Renal cortical epithelial cell (primary cell): ENCODE measurements at regions not wholly inside any gene's neighbourhood (a gene's known extent, or its start where the extent isn't known, plus 50 kb on each side); places are given as distances from the start of the nearest gene placed in this dataset.

Experiments used
- DNase-seq: peaks from one replicate; pipeline ENCODE4 v3.0.0-alpha.2; 2011; ENCODE audit warnings: low read depth

DNA sequence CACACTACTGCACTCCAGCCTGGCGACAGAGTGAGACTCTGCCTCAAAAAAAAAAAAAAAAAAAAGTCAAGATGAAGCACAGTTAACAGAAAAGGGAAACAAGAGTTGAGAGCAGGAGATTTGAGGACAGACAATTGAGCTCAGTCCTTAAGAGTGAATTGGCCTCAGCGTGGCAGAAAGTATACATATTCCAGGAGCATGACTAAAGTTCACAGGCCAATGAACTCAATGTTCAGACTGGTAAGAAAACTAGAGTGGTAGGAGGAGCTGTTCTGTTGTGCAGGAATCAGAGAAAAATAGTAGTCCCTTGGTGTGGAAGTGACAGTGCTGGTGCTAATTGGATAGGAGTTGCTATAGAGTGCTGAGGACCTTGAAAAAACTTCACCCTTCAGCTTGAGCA is 60.0 kb downstream of the NRN1 start:
- no peak for DNase-seq

DNA sequence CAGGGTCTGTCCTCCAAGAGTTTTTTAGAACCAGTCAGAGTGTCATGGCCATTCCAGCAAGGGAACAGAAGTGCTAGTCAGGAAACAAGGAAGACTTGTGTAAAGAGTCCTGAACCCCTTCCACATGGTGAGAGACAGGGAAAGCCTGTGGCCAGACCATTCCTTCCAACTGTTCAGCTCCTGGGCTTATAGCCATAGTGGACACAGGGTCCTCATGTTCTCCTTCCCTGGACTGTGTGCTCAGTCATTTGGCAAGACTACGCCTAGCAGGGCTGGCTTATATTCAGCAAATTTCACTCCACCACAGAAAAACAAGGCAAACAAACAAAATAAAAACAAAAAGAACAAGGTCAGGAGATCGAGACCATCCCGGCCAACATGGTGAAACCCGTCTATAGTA is 60.5 kb downstream of the NRN1 start:
- no peak for DNase-seq

DNA sequence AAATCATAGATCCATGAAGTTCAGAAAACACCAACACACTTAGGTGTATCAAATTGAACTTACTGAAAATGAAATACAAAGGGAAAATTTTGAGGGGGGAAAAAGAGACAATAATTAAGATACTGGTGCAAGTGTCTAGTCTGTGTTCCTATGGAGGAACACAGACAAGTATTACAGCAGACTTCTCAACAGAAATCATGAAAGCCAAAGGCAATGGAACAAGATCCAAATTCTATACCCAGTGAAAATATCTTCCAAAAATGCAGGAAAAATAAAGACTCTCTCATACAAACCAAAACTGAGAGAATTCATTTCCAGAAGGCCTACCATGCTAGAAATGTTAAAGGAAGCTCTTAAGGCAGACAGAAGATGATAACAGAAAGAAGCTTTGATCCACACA is 63.1 kb downstream of the NRN1 start:
- DNase-seq: no peak

DNA sequence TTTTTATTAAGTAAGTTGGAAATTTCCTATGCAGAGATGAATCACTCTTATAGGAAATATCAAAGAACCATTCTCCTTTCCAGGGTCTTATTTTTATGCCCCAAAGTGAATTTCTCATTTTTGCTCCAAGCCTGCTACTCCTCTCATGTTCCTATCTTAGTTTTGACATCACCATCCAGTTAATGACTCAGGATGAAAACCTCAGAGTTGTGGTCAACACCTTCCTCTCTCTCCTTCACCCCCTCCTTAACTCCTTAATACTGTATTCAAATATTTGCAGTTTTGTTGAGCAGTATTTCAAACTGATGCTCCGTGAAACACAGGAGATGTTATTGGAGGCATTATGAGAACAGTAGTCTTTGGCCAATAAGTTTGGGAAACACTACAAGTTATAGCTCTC is 64.1 kb downstream of the NRN1 start:
- DNase-seq: no peak

DNA sequence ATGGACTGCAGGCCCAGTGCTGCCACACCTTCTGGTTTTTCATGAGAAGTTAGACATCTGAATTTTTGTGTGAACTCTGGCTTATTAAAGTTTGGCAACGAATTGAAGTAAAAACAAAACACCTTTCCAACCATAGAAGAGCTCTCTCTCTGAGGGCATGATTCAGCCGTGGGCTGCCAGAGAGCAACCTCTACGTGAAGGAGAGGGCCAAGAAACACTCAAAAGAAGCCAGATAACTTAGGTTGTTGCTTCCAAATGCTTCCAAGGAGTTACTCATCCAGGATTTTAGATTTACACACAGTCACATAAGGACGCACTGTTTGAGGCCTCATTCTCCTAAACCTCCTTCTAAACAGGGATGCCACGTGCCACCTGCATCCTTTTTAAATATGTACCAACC is 65.5 kb downstream of the NRN1 start:
- no peak for DNase-seq

DNA sequence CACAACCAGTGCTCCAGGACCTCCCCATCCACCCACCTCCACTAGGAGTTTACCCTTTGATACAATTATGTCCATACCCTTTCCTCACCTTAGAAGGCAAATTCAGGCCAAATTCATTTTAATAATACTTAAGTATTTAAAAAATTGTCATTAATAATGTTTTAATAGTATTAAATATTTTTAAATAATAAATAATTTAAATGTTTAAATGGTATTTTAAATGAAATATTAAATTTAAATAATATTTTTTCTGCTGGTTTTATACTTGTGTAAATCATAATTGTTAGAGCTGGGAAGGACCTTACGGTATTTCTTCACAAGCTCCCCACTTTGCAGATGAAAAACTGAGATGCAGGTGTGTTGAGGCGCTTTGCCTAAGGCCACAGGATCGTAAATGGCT is 67.8 kb downstream of the NRN1 start:
- no peak for DNase-seq

DNA sequence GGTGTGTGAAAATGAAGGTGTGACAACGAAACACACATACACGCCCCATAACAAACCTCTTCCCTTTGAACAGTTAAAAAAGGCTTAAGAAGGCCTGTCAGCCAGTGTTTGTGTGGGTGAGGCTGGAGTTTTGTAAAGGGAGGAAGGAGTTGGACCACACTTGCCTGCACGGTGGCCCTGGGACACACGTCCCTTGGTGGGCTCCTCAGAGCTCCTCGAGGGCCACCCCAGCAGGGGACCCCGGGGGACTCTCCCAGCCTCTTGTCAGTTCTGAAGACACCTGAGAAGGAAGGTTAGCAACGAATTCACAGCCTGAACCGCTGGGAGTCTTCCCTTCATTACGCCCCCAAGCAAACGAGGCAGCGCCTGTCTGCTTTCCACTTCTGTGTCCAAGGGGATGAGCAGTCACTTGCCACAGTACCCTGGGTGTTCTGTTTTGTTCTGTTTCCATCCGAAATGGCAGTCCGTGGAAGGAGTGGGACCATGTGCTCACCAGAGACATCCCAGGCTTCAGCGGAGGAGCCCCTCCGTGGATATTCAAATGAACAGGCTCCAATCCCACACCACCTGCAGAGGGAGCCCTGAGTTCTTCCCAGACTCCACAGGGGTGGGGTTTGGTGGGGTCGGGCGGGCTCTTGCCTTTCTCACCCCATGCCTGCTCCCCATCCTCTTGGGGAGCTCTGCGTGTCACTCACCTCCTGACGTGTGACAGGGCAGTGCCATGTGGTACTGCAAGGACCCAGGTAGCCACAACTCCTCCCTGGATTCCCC is 68.6 kb downstream of the NRN1 start:
- no peak for DNase-seq

DNA sequence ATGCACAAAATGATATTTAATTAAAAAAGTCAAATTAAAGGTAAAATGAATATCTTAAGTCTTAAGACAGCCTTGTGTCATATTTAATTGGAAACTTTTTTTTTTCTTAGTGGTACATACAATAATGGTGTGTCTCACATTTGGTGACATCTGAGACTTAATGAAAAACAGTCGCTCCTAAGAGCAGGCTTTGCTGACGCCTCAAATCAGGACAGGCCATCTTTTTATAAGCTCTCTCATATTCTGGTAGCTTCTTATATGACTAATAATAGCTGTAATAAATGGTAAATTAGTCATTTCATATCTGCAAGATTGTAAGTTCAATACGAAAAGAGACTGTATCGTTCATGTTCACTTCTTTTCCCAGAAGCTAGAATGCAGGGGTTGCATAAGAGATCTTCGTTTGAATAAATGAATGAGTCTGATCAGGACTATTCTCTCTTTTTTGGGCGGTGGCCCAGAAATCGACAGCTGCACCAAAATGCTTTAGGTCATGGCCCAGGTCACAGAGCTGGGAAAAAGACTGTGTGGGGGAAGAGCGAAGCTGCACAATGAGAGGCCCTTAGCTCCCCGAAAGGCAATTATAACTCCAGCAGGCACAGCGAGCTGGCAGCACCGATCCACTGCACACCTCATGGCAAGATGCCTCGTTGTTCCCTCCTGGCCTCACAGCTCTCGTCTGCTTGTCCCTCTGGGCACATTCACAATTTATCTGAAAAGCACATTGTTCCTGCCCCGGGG is 69.4 kb downstream of the NRN1 start:
- no peak for DNase-seq

DNA sequence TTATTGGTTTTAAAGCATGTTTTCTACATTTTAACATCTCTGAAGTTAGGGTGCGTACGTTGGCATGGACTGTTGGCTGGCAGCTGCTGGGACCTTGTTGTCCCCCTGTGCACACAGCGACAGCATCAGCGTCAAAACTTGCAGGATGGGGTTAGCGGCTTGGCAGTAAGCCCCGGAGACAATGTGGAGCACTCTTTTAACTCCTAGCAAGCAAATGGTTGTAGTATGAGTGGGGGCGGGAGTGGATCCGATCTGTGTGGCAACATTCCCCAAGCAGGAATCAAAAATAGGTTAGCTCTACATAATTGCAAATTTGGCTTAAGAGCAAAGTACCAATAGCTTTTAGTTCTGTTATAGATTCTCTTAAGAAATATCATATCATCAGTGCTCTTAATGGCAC is 70.1 kb downstream of the NRN1 start:
- DNase-seq: no peak

DNA sequence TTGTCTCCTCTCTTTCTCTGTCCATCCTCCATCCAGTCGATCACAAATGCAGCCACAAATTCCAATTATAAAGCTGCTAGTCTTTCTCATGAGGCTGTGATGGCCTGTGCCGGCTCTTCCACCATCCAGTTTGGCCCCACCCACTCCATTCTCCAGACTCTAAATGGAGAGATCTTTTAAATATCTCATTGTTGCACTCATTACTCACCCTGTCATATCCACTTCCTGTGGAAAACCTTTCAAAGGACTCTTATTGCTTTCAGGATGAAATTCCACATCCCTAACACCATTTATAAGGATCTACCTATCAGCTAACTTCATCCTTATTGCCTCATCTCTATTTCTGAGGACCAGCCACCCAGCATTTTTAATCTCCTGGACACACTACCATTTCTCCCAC is 70.6 kb downstream of the NRN1 start:
- no peak for DNase-seq

DNA sequence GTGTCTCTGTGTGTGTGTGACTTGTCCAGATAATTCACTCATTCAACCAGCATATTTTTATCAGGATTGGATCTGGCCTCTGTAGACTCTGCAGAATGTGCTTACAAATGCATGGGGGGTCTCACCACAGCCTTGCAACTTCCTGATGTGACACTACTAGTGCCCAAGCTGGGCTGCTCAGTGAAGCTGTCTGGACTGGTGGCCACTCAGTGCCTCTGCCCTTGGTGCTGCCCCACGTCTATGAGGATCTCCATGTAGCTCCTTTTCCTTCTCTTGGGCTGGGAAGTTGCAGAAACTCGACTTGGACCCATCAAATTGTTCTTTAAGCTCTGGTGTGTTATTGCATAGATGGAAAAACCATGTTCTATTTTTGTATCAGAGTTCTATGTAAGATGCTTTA is 75.8 kb downstream of the NRN1 start:
- DNase-seq: no peak

DNA sequence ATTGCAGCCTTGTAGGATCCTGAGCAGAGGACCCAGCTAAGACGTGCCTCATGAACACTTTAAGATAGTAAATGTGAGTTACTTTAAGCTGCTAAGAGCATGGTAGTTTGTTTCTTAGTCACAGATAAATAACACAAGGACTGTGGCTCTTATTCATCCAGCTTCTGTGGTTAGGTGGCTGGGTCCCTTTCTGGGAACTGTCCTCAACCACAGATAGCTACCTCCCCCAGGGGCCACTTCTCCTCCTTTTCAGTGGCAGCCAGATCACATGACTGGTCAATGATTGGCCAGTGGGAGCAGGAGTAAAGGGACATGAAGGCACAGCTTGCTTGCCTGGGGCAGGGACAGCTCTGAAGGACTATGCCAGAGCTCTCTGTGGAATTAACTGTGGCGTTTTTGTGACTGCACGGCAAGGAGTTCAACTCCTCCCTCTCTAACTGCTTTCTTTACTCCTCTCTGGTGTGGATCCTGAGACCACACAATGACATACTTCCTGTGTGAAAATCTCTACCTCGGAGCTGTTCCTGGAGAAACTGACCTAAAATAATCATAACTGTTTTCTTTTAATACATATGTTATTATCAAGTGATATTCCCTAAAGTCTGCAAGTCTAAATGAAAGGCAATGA is 76.5 kb downstream of the NRN1 start:
- DNase-seq: no peak

DNA sequence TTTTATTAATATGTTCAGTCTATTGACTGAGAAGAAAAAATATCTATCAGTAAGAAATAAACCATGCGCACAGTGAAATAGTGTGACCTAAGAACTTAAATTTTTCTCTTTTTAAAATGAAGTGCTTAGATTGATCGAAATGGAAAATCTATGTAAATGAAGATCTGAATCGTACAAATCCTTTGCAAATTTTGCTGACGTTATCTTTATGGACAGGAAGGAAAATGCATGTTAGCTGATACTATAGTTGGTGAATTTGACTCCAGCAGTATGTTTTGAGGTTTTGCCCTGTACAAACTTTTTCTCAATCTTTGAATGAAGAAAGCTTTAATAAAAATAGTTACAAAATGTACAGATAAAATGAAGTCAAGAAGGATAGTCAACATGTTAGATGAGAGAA is 82.9 kb downstream of the NRN1 start:
- DNase-seq: no peak

DNA sequence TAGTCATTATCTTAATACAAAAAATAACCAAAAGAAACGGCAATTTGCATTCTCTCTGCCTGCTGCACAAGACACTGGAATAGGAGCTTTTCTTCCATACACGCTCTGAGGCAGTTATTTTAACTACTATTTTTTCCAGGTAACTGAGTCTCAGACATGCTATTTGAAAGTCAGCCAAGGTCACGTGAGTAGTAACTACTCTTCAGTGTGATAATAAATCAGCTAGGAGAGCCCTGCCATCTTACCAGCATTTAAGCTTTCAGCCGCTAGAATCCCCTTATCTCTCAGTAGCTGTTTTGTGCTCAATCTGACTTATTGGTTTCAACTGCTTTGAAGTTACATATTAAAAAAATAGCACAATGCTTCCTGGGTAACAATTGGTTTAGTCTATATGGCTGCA is 84.5 kb downstream of the NRN1 start:
- DNase-seq: no peak

DNA sequence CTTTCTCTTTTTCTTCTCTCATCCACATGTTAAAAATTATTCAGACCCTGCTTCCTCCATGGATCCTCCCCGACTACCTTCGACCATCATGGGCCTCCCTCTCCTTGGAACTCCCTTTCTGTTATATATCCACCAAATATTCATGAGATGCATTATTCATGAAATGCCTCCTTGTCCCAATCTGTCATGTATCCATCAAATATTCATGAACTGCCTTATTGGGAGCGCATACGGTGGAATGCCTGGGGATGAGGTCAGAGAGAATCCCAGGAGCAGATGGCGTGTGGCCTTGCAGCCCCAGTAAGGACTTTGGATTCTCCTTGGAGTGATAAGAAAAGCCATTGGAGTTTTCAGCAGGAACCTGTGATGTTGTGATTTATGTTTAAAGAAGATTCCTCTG is 97.0 kb downstream of the NRN1 start:
- DNase-seq: no peak

DNA sequence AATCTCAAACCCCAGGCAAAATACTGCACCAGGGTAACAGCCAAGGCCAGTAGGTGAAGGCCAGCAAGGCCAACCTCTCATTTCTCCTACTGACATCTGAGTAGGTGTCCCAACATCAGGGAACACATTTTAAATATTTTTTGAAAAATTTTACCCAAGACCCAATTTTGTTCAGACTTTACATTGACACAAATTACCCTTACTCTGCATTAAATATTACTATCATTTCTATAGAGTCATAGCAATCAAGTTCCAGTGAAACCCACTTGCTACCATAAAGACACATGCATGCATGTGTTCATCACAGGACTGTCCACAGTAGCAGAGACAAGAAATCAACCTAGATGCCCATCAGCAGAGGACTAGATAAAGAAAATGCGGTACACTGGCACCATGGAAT is 99.9 kb downstream of the NRN1 start:
- DNase-seq: no peak

DNA sequence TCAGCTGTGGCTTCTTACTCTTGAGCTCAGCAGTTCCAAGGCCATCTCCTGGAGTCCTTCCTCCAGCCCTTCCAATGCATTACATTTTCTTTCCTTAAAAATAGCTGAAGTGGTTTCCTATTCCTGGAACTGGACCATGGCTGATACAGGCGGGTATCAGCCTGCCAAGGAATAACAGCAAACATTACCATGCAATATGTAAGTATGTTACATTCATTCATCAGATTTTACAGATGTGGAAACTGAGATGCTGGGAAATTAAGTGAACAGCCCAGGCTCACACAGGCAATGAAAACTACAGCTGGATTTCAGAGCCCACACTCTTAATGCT is 100.4 kb downstream of the NRN1 start:
- no peak for DNase-seq

DNA sequence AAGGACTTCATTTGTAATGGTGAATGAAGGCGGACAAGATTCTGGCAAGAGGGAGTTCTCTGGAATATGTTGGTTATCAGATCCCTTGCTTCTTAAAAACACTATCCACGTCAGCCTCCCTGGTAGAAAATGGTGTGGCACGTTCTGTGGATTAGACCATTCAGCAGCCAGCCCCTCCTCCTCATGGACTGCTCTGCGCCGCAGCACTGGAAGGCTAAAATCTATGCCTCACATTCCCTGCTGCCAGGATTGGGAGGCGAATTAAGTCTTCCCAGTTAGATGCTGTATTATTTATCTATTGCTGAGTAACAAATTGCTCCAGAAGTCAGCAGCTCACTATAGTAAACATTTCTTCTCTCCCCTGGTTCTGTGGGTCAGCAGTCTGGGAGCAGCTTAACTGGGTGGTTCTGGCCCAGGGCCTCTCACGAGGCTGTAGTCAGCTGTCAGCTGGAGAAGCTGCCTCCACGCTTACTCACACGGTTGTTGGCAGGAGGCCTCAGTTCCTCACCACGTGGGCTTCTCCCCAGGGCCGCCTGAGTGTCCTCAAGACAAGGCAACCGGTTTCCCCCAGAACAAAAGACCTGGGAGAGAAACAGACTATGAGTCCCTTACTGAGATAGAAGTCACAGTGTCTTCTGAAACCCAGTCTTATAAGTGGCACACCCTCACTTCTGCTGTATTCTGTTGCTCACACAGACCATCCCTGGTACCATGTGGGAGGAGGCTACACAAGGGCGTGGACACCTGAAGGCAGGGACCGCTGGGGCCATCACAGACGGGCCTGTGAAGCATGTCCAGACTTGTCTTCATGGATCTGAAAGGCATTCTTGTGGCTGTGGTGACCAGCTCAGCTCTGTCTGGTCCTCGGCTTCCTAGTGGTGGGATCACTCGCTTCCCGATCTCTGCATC is 101.0 kb downstream of the NRN1 start:
- DNase-seq: no peak

DNA sequence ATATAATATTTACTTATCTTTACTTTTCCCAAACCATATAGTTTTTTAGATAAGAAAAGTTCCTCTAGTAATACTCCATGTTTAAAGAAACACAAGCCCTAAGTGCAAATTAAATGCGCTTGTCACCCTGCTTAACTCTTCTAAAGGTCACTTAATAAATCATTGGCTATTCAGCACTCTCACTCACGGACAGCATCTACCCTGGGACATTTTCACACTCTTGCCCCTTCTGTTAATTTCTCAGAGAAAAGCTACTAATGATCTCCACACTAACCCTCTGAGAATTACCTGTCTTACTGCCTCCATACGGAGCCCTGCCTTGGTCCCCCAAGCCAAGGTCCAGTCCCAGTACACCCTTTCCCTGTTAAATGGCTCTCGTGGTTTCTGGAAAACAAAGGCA is 102.2 kb downstream of the NRN1 start:
- no peak for DNase-seq

DNA sequence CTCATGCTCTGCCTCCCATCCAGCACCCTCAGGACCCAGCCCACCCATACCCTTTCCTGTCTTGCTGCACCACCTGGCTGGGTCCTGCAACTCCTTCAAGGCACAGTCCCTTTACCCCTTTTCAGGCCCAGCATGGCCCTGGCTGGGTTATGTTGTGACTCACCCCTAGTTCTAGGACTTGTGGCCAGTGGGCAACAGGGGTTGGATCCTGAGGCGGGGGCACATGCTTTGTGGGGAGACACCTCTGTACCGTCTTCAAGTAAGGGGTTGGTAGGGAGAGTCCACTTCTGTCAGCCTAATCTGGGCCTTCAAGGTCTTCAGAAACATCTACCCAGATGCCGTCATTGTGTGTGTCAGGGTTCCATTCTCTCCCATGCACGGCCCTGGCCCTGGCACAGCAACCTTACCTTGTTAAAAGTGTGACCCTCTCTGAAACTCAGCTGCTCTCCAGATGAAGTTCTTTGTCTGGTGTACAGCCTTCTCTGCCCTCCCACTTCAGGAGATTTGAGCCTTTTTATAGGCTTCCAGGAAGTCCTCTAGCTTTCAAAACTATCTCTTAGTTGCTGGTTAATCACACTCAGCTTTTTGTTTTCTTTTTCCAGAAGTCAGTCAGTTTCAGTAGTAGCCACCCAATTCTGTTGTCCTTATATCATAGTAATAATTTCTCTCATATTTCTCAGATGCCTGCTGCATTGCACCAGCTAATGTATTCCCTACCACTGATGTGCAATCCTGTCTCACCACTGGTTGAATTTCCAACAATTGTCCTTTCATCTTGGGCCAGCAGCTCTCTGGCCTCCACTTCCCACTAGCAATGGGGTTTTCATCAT is 107.3 kb downstream of the NRN1 start:
- no peak for DNase-seq

DNA sequence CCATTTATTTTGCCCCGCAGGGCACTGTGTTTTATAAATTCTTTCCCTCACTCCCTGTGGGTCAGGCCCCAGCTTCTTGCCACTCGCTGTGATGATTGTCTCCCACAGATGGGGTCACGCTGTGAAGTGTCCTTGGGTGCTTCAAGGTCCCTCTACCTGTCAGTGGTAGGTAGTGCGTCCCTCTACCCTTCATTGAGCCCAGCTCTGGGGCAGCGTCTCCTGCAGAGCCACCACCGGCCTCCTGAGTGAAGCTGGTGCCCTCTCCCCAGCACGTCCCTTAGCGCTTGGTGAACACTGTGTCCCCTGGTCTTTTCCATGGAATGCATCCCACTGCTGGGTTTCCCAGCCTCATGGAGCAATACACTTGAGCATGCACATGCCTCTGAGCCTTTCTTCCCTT is 108.2 kb downstream of the NRN1 start:
- no peak for DNase-seq
